Activated CD8-positive, alpha-beta T cell treated with anti-CD3 and anti-CD28 coated beads, Interleukin-2, amount 10 ng/mL, durations not matched to agents 7 days and 5 days (primary cell): ENCODE measurements at regions not wholly inside any gene's neighbourhood (a gene's known extent, or its start where the extent isn't known, plus 50 kb on each side); places are given as distances from the start of the nearest gene placed in this dataset.
"Not testable (repeated sequence)": the region's sequence is repeated elsewhere in the genome, so short reads cannot be mapped to it uniquely, and the experiment has no call there.

Experiments used
- ATAC-seq: fragments of 150-1000 bp; cut with Tn5 transposase; one replicate; pipeline ENCODE4 v1.10.0; 2021; ENCODE audit warnings: moderate library complexity
- CTCF ChIA-PET: fragments of 350-600 bp; sonication (Branson Sonifier 250); formaldehyde crosslinking; loops from one replicate; lab custom pipeline; 2021; ENCODE audit warnings: antibody characterized with exemption; lab: Charles Lee
- POLR2A ChIA-PET: fragments of 350-600 bp; sonication (Branson Sonifier 250); formaldehyde crosslinking; loops from one replicate; lab custom pipeline; 2021; ENCODE audit warnings: antibody characterized with exemption; lab: Charles Lee
- DNase-seq: peaks from one replicate; pipeline ENCODE4 v3.0.0-alpha.2; 2020
- H3K27ac Mint-ChIP-seq: one replicate; pipeline ENCODE4 v1.8.0; 2021; ENCODE audit warnings: mild to moderate bottlenecking, mixed read lengths
- H3K27me3 Mint-ChIP-seq: one replicate; pipeline ENCODE4 v1.8.0; 2021; ENCODE audit warnings: low read depth, mixed read lengths
- H3K36me3 Mint-ChIP-seq: one replicate; pipeline ENCODE4 v1.8.0; 2021; ENCODE audit warnings: low read depth, mixed read lengths
- H3K4me1 Mint-ChIP-seq: one replicate; pipeline ENCODE4 v1.8.0; 2021; ENCODE audit warnings: low read depth, mixed read lengths
- H3K4me3 Mint-ChIP-seq: one replicate; pipeline ENCODE4 v1.8.0; 2021; ENCODE audit warnings: mild to moderate bottlenecking, mixed read lengths
- H3K9me3 Mint-ChIP-seq: one replicate; pipeline ENCODE4 v1.8.0; 2022; ENCODE audit warnings: mixed read lengths; ENCODE audit not compliant: insufficient read depth

DNA sequence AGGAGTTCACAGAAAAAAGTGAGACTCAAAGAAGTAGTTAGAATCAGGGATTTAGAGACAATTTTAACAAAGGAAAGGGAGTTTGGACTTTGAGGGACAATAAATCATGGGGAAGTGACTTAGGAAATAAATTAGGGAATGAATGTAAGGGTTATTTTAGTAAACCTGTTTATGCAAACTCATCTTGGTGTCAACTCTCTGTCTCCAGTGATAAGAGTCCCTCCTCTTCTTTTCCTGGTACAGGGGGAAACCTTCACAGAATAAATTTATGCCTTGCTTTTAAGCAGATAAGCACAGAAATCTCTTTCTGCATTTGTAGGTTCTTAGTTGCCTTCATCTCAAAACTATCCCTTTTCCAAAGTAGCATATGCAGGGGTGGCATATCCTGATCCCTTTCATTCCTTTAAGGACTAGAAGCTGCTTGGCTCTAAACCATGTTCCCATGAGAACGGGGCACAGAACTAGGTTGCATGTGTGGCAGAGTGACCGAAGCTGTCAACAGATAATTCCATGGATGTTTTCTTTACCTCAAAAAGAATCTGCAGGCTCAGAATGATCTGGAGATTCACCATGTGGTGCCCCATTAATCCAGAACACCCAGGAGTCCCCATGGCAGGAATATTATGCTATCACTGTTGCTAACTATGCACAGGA lies 155.4 kb downstream of the ZNF648 start:
- ChIA-PET POLR2A (no interaction called here), CTCF (no interaction called here)
- Mint-ChIP-seq H3K36me3 (no peaks in the 10 kb centered on the region), H3K27ac (no peak overlapping the region), H3K27me3 (peaks cover 2% of the 10 kb centered on the region), H3K4me3 (no peak overlapping the region), H3K9me3 (no peaks in the 10 kb centered on the region), H3K4me1 (no peaks in the 10 kb centered on the region)
- DNase-seq (no peak), ATAC-seq (no peak)

DNA sequence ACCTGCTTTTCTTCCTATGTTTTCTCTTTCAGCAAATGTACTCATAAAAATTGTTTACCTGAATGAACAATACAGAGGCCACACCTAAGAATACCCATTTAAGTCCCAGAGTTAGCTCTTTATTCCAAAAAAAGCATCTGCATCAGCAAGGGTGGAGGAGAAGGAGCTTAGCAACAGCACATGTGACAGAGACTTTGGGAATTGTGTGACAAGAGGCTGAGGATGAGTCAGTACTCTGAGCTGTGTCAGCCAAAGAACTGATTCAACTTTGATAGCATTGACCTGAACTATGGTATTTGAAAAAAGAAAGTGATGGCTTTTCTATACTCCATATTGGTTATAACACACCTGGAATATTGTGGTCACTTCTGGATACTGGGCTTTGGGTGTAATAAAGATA lies 162.7 kb downstream of the ZNF648 start:
- H3K4me1 Mint-ChIP-seq, result no peaks in the 10 kb centered on the region
- H3K27me3 Mint-ChIP-seq, result peaks cover 2% of the 10 kb centered on the region
- H3K27ac Mint-ChIP-seq, result no peak overlapping the region
- ATAC-seq (no peak), DNase-seq (no peak)
- CTCF ChIA-PET, result no interaction called here
- no peak overlapping the region for H3K4me3 Mint-ChIP-seq
- no peaks in the 10 kb centered on the region for H3K9me3 Mint-ChIP-seq
- POLR2A ChIA-PET, result interaction anchor here (0.6 kb wide), 1 partner anchor 93 kb away, joined by 3 read pairs; no protein-coding TSS in a partner anchor
- no peaks in the 10 kb centered on the region for H3K36me3 Mint-ChIP-seq

DNA sequence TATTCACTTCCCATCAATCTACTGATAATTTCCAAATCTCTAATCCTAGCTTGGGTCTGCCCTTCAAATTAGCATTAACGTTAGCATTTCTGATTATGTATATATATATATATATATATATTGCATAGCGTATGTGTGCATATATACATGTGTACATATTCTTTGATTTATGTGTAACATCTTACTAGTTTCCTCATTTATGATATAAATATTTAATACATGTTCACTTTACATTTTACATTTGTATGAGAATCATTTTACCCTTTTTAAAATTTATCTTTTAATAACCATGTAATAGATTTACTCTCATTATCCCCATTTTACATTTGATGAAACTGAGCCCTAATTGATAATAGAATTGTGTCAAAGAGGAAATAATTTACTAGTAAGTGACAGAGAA lies 164.7 kb downstream of the ZNF648 start:
- Mint-ChIP-seq H3K27ac (no peak overlapping the region), H3K4me3 (no peak overlapping the region), H3K9me3 (no peaks in the 10 kb centered on the region), H3K4me1 (no peaks in the 10 kb centered on the region), H3K36me3 (no peaks in the 10 kb centered on the region), H3K27me3 (peaks cover 2% of the 10 kb centered on the region)
- DNase-seq, result no peak
- no peak for ATAC-seq
- POLR2A ChIA-PET, result no interaction called here
- CTCF ChIA-PET, result no interaction called here

DNA sequence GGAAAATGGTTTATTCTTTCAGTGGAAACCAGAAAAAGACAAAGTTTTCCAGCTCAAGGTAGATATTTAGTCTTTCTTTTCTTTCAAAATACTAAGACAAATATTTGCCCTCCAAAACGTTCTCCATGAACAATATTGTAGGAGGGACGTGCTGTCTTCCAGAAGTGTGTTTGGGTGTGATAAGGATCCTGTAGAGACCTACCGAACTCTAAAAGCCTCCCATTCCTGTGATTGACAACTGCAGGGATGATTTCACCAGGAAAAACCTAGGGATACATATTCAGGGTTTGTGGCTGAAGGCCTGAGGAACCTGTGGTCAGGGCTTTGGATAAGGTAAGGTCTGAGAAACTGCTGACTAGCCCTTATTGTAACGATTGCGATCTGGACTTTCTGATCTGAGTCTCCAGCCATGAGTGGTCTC lies 167.1 kb downstream of the ZNF648 start:
- Mint-ChIP-seq H3K27ac (no peak overlapping the region), H3K4me1 (no peaks in the 10 kb centered on the region), H3K36me3 (no peaks in the 10 kb centered on the region), H3K4me3 (no peak overlapping the region), H3K27me3 (peaks cover 2% of the 10 kb centered on the region), H3K9me3 (no peaks in the 10 kb centered on the region)
- POLR2A ChIA-PET, result no interaction called here
- CTCF ChIA-PET, result no interaction called here
- no peak for ATAC-seq
- DNase-seq, result no peak

DNA sequence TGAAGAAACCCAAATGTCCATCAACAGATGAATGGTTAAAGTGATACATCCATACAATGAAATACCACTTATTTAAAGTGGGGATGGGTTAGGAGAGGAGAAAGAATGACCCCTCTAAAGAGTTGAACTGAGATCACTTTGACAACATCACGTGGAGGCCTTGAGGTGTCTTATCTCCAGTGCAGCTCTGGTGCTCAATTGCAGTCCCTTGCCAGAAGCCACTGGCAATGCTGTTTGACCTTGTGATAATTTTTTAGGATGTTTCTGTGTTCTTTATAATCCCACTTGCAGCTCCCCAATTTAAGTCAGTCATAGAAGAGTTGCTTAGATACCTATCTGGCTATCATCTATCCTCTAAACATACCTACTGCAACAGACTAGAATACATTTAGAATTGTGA lies 167.6 kb downstream of the ZNF648 start:
- Mint-ChIP-seq H3K4me1 (no peaks in the 10 kb centered on the region), H3K27me3 (no peaks in the 10 kb centered on the region), H3K27ac (no peak overlapping the region), H3K9me3 (no peaks in the 10 kb centered on the region), H3K36me3 (no peaks in the 10 kb centered on the region), H3K4me3 (no peak overlapping the region)
- no peak for ATAC-seq
- ChIA-PET POLR2A (no interaction called here), CTCF (no interaction called here)
- DNase-seq, result no peak

DNA sequence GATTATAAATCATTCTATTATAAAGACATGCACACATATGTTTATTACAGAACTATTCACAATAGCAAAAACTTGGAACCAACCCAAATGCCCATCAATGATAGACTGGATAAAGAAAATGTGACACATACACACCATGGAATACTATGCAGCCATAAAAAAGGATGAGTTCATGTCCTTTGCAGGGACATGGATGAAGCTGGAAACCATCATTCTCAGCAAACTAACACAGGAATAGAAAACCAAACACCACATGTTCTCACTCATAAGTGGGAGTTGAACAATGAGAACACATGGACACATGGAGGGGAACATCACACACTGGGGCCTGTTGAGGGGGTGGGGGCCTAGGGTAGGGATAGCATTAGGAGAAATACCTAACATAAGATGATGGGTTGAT lies 168.4 kb downstream of the ZNF648 start:
- POLR2A ChIA-PET, H3K4me1 Mint-ChIP-seq, H3K27me3 Mint-ChIP-seq, ATAC-seq, H3K4me3 Mint-ChIP-seq, H3K9me3 Mint-ChIP-seq, CTCF ChIA-PET, H3K36me3 Mint-ChIP-seq, DNase-seq, H3K27ac Mint-ChIP-seq: not testable (repeated sequence)

DNA sequence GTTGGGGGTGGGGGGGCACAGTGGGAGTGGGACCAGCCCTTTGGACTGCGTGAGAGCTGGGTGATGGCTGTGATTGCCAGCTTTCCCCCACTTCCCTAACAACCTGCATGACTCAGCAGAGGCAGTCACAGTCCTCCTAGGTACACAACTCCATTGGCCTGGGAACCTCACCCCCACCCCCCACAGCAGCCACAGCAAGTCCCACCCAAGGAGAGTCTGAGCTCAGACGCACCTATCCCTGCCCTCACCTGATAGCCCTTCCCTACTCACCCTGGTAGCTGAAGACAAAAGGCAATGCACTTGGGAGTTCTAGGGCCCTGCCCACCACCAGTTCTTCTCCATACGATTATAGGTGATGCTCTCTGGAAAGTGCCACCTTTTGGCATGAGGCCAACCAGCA lies 188.9 kb downstream of the ZNF648 start:
- H3K9me3 Mint-ChIP-seq, result no peaks in the 10 kb centered on the region
- H3K36me3 Mint-ChIP-seq, result no peaks in the 10 kb centered on the region
- H3K27ac Mint-ChIP-seq, result no peak overlapping the region
- DNase-seq, result no peak
- peaks cover 2% of the 10 kb centered on the region for H3K27me3 Mint-ChIP-seq
- H3K4me3 Mint-ChIP-seq, result no peak overlapping the region
- ATAC-seq, result no peak
- no peaks in the 10 kb centered on the region for H3K4me1 Mint-ChIP-seq
- POLR2A ChIA-PET, result no interaction called here
- CTCF ChIA-PET, result no interaction called here

DNA sequence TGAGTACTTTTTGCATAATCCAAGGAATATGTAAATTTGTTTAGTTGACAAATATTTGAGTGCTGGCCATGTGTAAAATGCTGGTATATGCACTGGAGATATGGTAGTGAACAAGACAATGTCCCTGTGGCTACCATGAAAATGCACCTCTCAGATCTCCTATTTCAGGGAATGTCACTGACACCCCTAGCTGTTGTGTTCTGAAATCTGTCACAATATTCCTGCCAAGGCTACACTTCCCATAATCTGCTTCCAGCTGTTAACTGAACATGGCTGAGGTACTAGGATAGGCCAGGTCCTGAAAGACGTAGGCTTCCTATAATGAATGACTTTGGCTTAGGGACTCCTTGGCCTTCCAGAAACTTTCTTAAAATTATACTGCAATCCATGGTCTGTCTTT lies 197.8 kb downstream of the ZNF648 start:
- H3K4me3 Mint-ChIP-seq, result no peak overlapping the region
- DNase-seq (no peak), ATAC-seq (no peak)
- no peak overlapping the region for H3K27ac Mint-ChIP-seq
- no peaks in the 10 kb centered on the region for H3K4me1 Mint-ChIP-seq
- H3K9me3 Mint-ChIP-seq, result no peaks in the 10 kb centered on the region
- H3K27me3 Mint-ChIP-seq, result peaks cover 2% of the 10 kb centered on the region
- no peaks in the 10 kb centered on the region for H3K36me3 Mint-ChIP-seq
- CTCF ChIA-PET, result no interaction called here
- POLR2A ChIA-PET, result no interaction called here

DNA sequence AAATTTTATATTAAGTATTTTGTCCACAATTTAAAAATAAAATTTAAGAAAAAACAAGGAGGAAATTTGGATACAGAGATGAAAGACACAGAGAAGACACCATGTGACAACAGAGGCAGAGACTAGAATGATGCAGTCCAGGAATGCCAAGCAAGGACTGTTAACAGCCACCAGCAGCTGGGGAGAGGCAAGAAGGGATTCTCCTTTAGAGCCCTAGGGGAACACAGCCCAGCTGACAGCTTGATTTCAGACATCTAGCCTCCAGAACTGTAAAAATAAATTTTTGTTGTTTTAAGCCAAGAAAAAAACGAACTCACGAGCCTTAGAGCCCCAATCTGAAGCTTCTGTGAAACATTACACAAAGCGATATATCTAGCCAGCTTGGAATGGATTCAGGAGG lies 198.5 kb downstream of the ZNF648 start:
- H3K4me1 Mint-ChIP-seq, result no peaks in the 10 kb centered on the region
- DNase-seq (no peak), ATAC-seq (no peak)
- no peaks in the 10 kb centered on the region for H3K9me3 Mint-ChIP-seq
- no peak overlapping the region for H3K27ac Mint-ChIP-seq
- peaks cover 2% of the 10 kb centered on the region for H3K27me3 Mint-ChIP-seq
- ChIA-PET CTCF (no interaction called here), POLR2A (no interaction called here)
- no peak overlapping the region for H3K4me3 Mint-ChIP-seq
- H3K36me3 Mint-ChIP-seq, result no peaks in the 10 kb centered on the region

DNA sequence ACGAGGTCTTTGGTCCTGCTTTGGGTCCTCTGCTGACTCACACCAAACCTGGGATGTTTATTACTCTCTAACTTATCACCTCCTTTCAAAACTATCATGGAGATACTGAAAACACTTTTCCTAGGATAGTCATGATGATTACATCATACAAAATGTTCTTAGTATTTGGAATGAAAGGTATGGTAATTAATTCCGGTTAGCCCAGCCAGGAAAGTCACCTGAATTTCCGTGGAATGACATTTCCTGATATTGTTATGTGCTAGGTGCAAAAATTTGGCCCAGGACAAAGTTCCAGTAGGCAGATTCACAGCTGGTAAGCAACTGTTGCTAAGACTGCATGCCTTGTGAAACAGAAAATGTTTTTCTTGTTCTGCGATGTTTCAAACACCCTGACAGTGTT lies 203.4 kb downstream of the ZNF648 start:
- H3K27me3 Mint-ChIP-seq, result no peaks in the 10 kb centered on the region
- no peak overlapping the region for H3K4me3 Mint-ChIP-seq
- no peaks in the 10 kb centered on the region for H3K4me1 Mint-ChIP-seq
- H3K36me3 Mint-ChIP-seq, result no peaks in the 10 kb centered on the region
- H3K9me3 Mint-ChIP-seq, result no peaks in the 10 kb centered on the region
- H3K27ac Mint-ChIP-seq, result no peak overlapping the region
- CTCF ChIA-PET, result no interaction called here
- DNase-seq (no peak), ATAC-seq (no peak)
- POLR2A ChIA-PET, result no interaction called here
